H1 (cell line): ENCODE measurements at regions not wholly inside any gene's neighbourhood (a gene's known extent, or its start where the extent isn't known, plus 50 kb on each side); places are given as distances from the start of the nearest gene placed in this dataset.

ENCODE experiments used
- CTCF ChIA-PET: fragments of 300-600 bp; sonication (Branson Sonifier 250); formaldehyde crosslinking; loops from one replicate; lab custom pipeline; 2021; ENCODE audit not compliant: partially characterized antibody; lab: Charles Lee
- POLR2A ChIA-PET: fragments of 300-600 bp; sonication (Branson Sonifier 250); formaldehyde crosslinking; loops from one replicate; lab custom pipeline; 2021; ENCODE audit warnings: inconsistent platforms; ENCODE audit not compliant: partially characterized antibody; lab: Charles Lee
- DNase-seq, 2 experiments: peaks; one replicate each; pipeline versions ENCODE4 v3.0.0 to v3.0.0-alpha.2; 2010 to 2022; ENCODE audit warnings: low spot score in 2 of 2, low read depth in 1 of 2, mixed read lengths in 1 of 2
- FAIRE-seq: peaks from 2 replicates; lab custom pipeline; 2011; peaks lifted over from hg19 to GRCh38; lab: Jason Lieb, UNC
- H2AFZ ChIP-seq: 2 replicates; pipeline ENCODE4 v1.8.1; 2012; ENCODE audit warnings: low read length, inconsistent platforms
- H2AK5ac ChIP-seq: 2 replicates; pipeline ENCODE4 v1.6.1; 2013; ENCODE audit warnings: low read depth, low read length
- H2BK120ac ChIP-seq: replicated peaks from 2 replicates; pipeline ENCODE3; 2013; ENCODE audit warnings: low read depth, low read length, inconsistent platforms
- H2BK12ac ChIP-seq: 2 replicates; pipeline ENCODE4 v1.6.1; 2013; ENCODE audit warnings: low read depth, low read length
- H2BK15ac ChIP-seq: 2 replicates; pipeline ENCODE4 v1.6.1; 2013; ENCODE audit warnings: low read length
- H2BK20ac ChIP-seq: 2 replicates; pipeline ENCODE4 v1.6.1; 2013; ENCODE audit warnings: low read length
- H2BK5ac ChIP-seq: 2 replicates; pipeline ENCODE4 v1.6.1; 2013; ENCODE audit warnings: low read depth, low read length
- H3K14ac ChIP-seq: 2 replicates; pipeline ENCODE4 v1.6.1; 2013; ENCODE audit warnings: inconsistent platforms; ENCODE audit not compliant: insufficient read length
- H3K18ac ChIP-seq: 2 replicates; pipeline ENCODE4 v1.6.1; 2013; ENCODE audit warnings: low read length; ENCODE audit errors: extremely low read depth
- H3K23ac ChIP-seq: 2 replicates; pipeline ENCODE4 v1.6.1; 2013; ENCODE audit warnings: inconsistent platforms; ENCODE audit not compliant: insufficient read length
- H3K23me2 ChIP-seq: 2 replicates; pipeline ENCODE4 v1.6.1; 2013; ENCODE audit warnings: low read depth, low read length
- H3K27ac ChIP-seq: 2 replicates; pipeline ENCODE4 v1.6.1; 2011; ENCODE audit warnings: low read depth, low read length, inconsistent platforms
- H3K27me3 ChIP-seq, 4 experiments: replicated peaks in 1 of 4; 1 replicate in 1 of 4; 2 replicates in 3 of 4; pipeline versions ENCODE4 v1.6.1 to v1.8.1; 2011 to 2013; ENCODE audit warnings: low read length in 3 of 4, mild to moderate bottlenecking in 3 of 4, inconsistent platforms in 2 of 4, mixed read lengths in 2 of 4, moderate library complexity in 1 of 4; ENCODE audit not compliant: control insufficient read depth in 3 of 4, insufficient read depth in 3 of 4; ENCODE audit errors: extremely low read depth in 1 of 4
- H3K36me3 ChIP-seq, 4 experiments: 2 replicates each; pipeline versions ENCODE4 v1.6.1 to v1.8.1; 2011 to 2013; ENCODE audit warnings: mild to moderate bottlenecking in 4 of 4, low read length in 3 of 4, moderate library complexity in 2 of 4, control low read depth in 1 of 4, inconsistent platforms in 1 of 4; ENCODE audit not compliant: insufficient read depth in 4 of 4, control insufficient read depth in 2 of 4
- H3K4ac ChIP-seq: replicated peaks from 2 replicates; pipeline ENCODE3; 2013; ENCODE audit warnings: low read length, low read depth, mixed read lengths, inconsistent platforms; ENCODE audit not compliant: insufficient read length
- H3K4me1 ChIP-seq, 4 experiments: replicated peaks in 1 of 4; 1 replicate in 1 of 4; 2 replicates in 3 of 4; pipeline versions ENCODE4 v1.6.1 to v1.8.1; 2011 to 2013; ENCODE audit warnings: low read length in 3 of 4, inconsistent platforms in 2 of 4, mixed read lengths in 1 of 4; ENCODE audit not compliant: insufficient read depth in 4 of 4, control insufficient read depth in 3 of 4
- H3K4me2 ChIP-seq, 2 experiments: 2 replicates each; pipeline versions ENCODE4 v1.6.1 to v1.8.1; 2011 to 2013; ENCODE audit warnings: low read depth in 2 of 2, low read length in 2 of 2, control low read depth in 1 of 2, inconsistent platforms in 1 of 2, mild to moderate bottlenecking in 1 of 2; ENCODE audit not compliant: insufficient read depth in 1 of 2
- H3K4me3 ChIP-seq, 4 experiments: fragments of 200-600, 300-600 bp in 1 of 4; sonication (generic), shearing (Covaris generic), sonication (Bioruptor Twin) in 1 of 4; 2 replicates each; pipeline versions ENCODE4 v1.5.1 to v1.8.1; 2011 to 2016; ENCODE audit warnings: low read length in 4 of 4, low read depth in 3 of 4, control low read depth in 2 of 4, inconsistent platforms in 2 of 4, mild to moderate bottlenecking in 2 of 4, mixed read lengths in 1 of 4, moderate library complexity in 1 of 4; ENCODE audit not compliant: insufficient read depth in 2 of 4; ENCODE audit errors: extremely low read depth in 1 of 4
- H3K56ac ChIP-seq: replicated peaks from 2 replicates; pipeline ENCODE3; 2013; ENCODE audit warnings: low read depth, mild to moderate bottlenecking, mixed read lengths, low read length, inconsistent platforms; ENCODE audit not compliant: insufficient read length
- H3K79me1 ChIP-seq: 2 replicates; pipeline ENCODE4 v1.6.1; 2013; ENCODE audit warnings: low read depth, low read length, control low read depth
- H3K79me2 ChIP-seq, 2 experiments: 2 replicates each; pipeline versions ENCODE4 v1.6.1 to v1.8.1; 2012 to 2013; ENCODE audit warnings: low read length in 2 of 2, mild to moderate bottlenecking in 2 of 2, inconsistent platforms in 1 of 2; ENCODE audit not compliant: insufficient read depth in 2 of 2, control insufficient read depth in 1 of 2
- H3K9ac ChIP-seq, 4 experiments: replicated peaks in 1 of 4; 1 replicate in 1 of 4; 2 replicates in 3 of 4; pipeline versions ENCODE4 v1.6.1 to v1.8.1; 2011 to 2013; ENCODE audit warnings: low read depth in 3 of 4, low read length in 3 of 4, control low read depth in 2 of 4, mild to moderate bottlenecking in 2 of 4, moderate library complexity in 2 of 4, inconsistent platforms in 1 of 4; ENCODE audit errors: extremely low read depth in 1 of 4
- H3K9me3 ChIP-seq, 2 experiments: 2 replicates each; pipeline versions ENCODE4 v1.6.1 to v1.8.1; 2012 to 2013; ENCODE audit warnings: mild to moderate bottlenecking in 2 of 2, moderate library complexity in 2 of 2, control low read depth in 1 of 2, inconsistent platforms in 1 of 2, low read depth in 1 of 2, low read length in 1 of 2, mixed read lengths in 1 of 2; ENCODE audit not compliant: insufficient read depth in 2 of 2
- H4K20me1 ChIP-seq, 2 experiments: replicated peaks in 1 of 2; 2 replicates each; pipeline versions ENCODE3 to v1.8.1; 2011 to 2013; ENCODE audit warnings: inconsistent platforms in 2 of 2, low read length in 2 of 2, mild to moderate bottlenecking in 1 of 2; ENCODE audit not compliant: insufficient read depth in 2 of 2, control insufficient read depth in 1 of 2
- H4K5ac ChIP-seq: 2 replicates; pipeline ENCODE4 v1.6.1; 2013; ENCODE audit warnings: low read length, low read depth, mixed read lengths, inconsistent platforms; ENCODE audit not compliant: insufficient read length
- H4K8ac ChIP-seq: 2 replicates; pipeline ENCODE4 v1.8.0; 2013; ENCODE audit warnings: mild to moderate bottlenecking, moderate library complexity, low read length, inconsistent platforms; ENCODE audit not compliant: insufficient read depth; ENCODE audit errors: extremely low read depth
- H4K91ac ChIP-seq: replicated peaks from 2 replicates; pipeline ENCODE3; 2013; ENCODE audit warnings: low read length, mixed read lengths, inconsistent platforms; ENCODE audit not compliant: insufficient read length
- ASH2L ChIP-seq: fragments of 200-600, 300-600 bp; sonication (generic); IDR thresholded peaks from one replicate; pipeline ENCODE4 v1.7.1; 2017; ENCODE audit warnings: low read length
- WGBS, 2 experiments: shearing (Covaris generic) in 1 of 2; methylation state at CpG; one replicate each; pipeline versions ENCODE4 v1.1.6 to v1.1.7; 2013 to 2015; ENCODE audit warnings: low lambda C conversion rate in 2 of 2, mixed read lengths in 2 of 2, inconsistent platforms in 1 of 2, low coverage in 1 of 2, missing lambda C conversion rate in 1 of 2; ENCODE audit not compliant: insufficient replicate concordance in 2 of 2, insufficient coverage in 1 of 2, insufficient read length in 1 of 2; ENCODE audit errors: extremely low coverage in 1 of 2, missing lambda C conversion rate in 1 of 2; 5-methylcytosine and 5-hydroxymethylcytosine counted together
- TF ChIP-seq, protein P1 (sequence below), 3 experiments: IDR thresholded peaks; 1 replicate in 2 of 3; 2 replicates in 1 of 3; pipeline versions ENCODE4 v1.5.1 to v1.6.1; 2011; ENCODE audit warnings: low read length in 3 of 3, mild to moderate bottlenecking in 3 of 3, inconsistent platforms in 2 of 3, low read depth in 1 of 3, moderate library complexity in 1 of 3; ENCODE audit not compliant: insufficient read depth in 1 of 3; ENCODE audit errors: control extremely low read depth in 1 of 3

DNA sequence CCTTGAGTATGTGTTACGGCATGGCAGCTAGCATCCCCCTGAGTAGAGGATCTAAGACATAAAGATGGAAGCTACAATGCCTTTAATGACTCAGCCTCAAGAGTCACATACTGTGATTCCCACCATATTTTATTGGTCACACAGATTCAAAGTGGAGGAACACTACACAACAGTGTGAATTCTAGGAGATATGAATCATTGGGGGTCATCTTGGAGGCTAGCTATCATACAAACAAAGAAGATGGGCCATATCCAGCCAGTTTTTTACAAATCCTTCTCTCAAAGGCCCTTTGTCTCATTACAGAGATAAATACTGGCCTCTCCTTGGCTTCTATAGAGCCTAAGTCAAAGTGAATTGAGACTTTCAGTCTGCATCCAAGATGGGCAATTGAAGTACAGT lies 177.0 kb downstream of the TBX15 start:
- no peak overlapping the region for H2BK5ac ChIP-seq
- DNase-seq: no peak
- H3K27ac ChIP-seq: no peak overlapping the region
- H3K27me3 ChIP-seq: no peaks in the 10 kb centered on the region
- H3K36me3 ChIP-seq: no peaks in the 10 kb centered on the region
- no peak overlapping the region for H2BK120ac ChIP-seq
- no peak overlapping the region for H4K8ac ChIP-seq
- H3K56ac ChIP-seq: no peak overlapping the region
- no peaks in the 10 kb centered on the region for H3K9me3 ChIP-seq
- H3K23ac ChIP-seq: no peak overlapping the region
- no peaks in the 10 kb centered on the region for H3K79me1 ChIP-seq
- H3K79me2 ChIP-seq: no peaks in the 10 kb centered on the region
- H3K4me3 ChIP-seq: no peak overlapping the region
- no peak overlapping the region for H2BK20ac ChIP-seq
- H3K4me2 ChIP-seq: no peak overlapping the region
- no peak overlapping the region for H2BK12ac ChIP-seq
- no peak overlapping the region for H4K91ac ChIP-seq
- H2BK15ac ChIP-seq: no peak overlapping the region
- H4K5ac ChIP-seq: no peak overlapping the region
- no peaks in the 10 kb centered on the region for H4K20me1 ChIP-seq
- ChIA-PET POLR2A (no interaction called here), CTCF (interaction anchor here (0.8 kb wide), 1 partner anchor 12 kb away, joined by 4 read pairs; no protein-coding TSS in a partner anchor)
- H3K9ac ChIP-seq: no peak overlapping the region
- H2AK5ac ChIP-seq: no peak overlapping the region
- H3K18ac ChIP-seq: no peak overlapping the region
- no peaks in the 10 kb centered on the region for H3K4me1 ChIP-seq
- 95% methylated on average over 1 of the region's 1 CpG; no CpG with 5 or more reads in 1 of the 2 experiments for WGBS, 2 experiments
- no peaks in the 10 kb centered on the region for H3K23me2 ChIP-seq
- no peak overlapping the region for H3K14ac ChIP-seq
- H2AFZ ChIP-seq: no peak overlapping the region
- TF ChIP-seq, protein P1, sequence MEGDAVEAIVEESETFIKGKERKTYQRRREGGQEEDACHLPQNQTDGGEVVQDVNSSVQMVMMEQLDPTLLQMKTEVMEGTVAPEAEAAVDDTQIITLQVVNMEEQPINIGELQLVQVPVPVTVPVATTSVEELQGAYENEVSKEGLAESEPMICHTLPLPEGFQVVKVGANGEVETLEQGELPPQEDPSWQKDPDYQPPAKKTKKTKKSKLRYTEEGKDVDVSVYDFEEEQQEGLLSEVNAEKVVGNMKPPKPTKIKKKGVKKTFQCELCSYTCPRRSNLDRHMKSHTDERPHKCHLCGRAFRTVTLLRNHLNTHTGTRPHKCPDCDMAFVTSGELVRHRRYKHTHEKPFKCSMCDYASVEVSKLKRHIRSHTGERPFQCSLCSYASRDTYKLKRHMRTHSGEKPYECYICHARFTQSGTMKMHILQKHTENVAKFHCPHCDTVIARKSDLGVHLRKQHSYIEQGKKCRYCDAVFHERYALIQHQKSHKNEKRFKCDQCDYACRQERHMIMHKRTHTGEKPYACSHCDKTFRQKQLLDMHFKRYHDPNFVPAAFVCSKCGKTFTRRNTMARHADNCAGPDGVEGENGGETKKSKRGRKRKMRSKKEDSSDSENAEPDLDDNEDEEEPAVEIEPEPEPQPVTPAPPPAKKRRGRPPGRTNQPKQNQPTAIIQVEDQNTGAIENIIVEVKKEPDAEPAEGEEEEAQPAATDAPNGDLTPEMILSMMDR (IDR thresholded peaks at IDR 0.05; ENCODE audit: control extremely low read depth in 1 of 3, insufficient read depth in 1 of 3, low read depth in 1 of 3, low read length in 3 of 3): no peak
- TF ChIP-seq ASH2L: no peak
- no peak overlapping the region for H3K4ac ChIP-seq
- no peak for FAIRE-seq
